ENCODE measurements at regions not wholly inside any gene's neighbourhood (a gene's known extent, or its start where the extent isn't known, plus 50 kb on each side); places are given as distances from the start of the nearest gene placed in this dataset.

DNA sequence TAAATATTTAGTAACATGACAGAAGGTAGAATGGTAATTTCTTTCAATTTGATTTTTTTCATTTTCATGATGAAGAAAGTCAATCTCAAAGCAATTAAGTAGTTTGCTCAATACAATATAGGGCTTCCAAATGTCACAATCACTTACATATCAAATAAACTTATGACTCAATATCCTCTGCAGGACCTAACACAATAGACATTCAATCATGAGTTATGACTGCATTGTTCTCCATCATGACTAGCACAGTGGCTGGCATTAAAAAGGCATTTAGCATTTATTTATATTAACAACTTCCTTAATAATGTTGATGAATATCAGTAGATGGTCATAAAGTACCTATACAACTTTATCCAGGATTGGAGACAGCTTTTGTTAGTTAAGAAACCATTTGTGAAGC, 1499.6 kb downstream of the EFNA5 start:
- H3K36me3 Mint-ChIP-seq = no peaks in the 10 kb centered on the region
- no peak overlapping the region for H3K4me3 Mint-ChIP-seq
- peaks cover 3 to 23% (median 14%) of the 10 kb centered on the region in 6 donors for H3K9me3 Mint-ChIP-seq
- no peak for DNase-seq
- H3K27me3 Mint-ChIP-seq (ENCODE audit: low read depth in 3 of 3) = peaks cover 0 to 1% (median 0%) of the 10 kb centered on the region in 3 donors
- H3K4me1 Mint-ChIP-seq = no peaks in the 10 kb centered on the region
- no peak overlapping the region for H3K27ac Mint-ChIP-seq

DNA sequence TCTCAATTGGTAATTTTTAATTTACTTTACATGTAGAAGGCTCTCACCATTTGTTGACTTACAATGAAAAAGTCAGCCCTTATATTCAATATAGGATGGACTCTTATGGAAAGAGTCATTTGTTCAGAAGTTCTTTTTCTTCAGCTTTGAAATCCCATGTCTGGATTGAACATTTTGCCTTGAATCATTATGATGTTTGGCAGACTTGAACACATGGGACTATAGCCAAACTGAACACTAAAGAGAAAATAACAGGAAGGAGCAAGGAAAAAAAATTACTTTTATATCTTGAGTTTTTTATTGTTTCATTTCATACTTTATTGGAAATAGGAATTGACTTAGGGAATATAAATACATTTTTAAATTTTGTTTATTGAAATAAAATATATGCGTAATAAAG, 1503.0 kb downstream of the EFNA5 start:
- DNase-seq = no peak
- Mint-ChIP-seq H3K4me3 (no peak overlapping the region), H3K36me3 (no peaks in the 10 kb centered on the region), H3K4me1 (no peaks in the 10 kb centered on the region), H3K27ac (no peak overlapping the region), H3K9me3 (peaks cover 3 to 16% (median 9%) of the 10 kb centered on the region in 6 donors), H3K27me3 (ENCODE audit: low read depth in 3 of 3) (peaks cover 0 to 1% (median 0%) of the 10 kb centered on the region in 3 donors)

DNA sequence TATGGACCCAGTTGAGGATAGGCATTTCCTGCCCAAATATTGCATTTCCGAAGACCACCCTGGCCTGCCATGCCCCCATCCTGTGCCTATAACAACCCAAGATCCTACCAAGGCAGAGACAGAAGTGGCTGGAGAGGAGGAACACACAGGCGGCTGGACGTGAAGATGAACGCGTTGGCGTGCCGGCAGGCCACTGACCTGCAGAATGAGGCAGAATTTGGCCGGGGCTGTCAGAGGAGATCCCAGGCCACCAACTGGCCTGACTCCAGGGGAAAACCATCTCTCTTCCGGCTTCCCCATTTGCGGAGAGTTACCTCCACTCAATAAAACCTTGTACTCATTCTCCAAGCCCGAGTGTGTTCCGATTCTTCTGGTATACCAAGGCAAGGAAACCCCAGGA, 1507.5 kb downstream of the EFNA5 start:
- no peak overlapping the region for H3K4me3 Mint-ChIP-seq
- no peaks in the 10 kb centered on the region for H3K4me1 Mint-ChIP-seq
- H3K36me3 Mint-ChIP-seq = no peaks in the 10 kb centered on the region
- H3K27ac Mint-ChIP-seq = no peak overlapping the region
- peaks cover 0 to 1% (median 0%) of the 10 kb centered on the region in 3 donors for H3K27me3 Mint-ChIP-seq (ENCODE audit: low read depth in 3 of 3)
- peaks cover 2 to 12% (median 5%) of the 10 kb centered on the region in 6 donors for H3K9me3 Mint-ChIP-seq
- no peak for DNase-seq

DNA sequence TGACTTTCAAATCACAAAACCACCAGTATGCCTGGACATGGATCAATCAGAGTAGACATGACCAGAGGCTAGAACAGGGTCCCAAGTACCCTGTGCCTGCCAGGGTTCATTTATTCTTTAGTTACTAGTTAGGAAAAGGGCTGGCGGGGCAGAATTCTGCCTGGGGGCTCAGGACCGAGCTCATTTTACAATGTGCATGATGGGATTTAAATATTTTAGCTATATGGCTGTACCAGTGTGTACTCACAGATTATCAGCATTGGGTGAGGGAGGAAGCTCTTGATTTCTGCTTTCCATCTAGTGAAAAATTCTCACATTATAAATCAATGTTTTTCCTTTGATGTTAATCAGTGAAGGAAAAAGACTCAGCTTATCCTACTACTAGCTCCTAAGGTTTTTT, 1511.1 kb downstream of the EFNA5 start:
- no peak for DNase-seq
- Mint-ChIP-seq H3K36me3 (no peaks in the 10 kb centered on the region), H3K27ac (no peak overlapping the region), H3K4me3 (no peak overlapping the region), H3K4me1 (no peaks in the 10 kb centered on the region), H3K27me3 (ENCODE audit: low read depth in 3 of 3) (no peaks in the 10 kb centered on the region), H3K9me3 (peaks cover 2 to 15% (median 6%) of the 10 kb centered on the region in 6 donors)

DNA sequence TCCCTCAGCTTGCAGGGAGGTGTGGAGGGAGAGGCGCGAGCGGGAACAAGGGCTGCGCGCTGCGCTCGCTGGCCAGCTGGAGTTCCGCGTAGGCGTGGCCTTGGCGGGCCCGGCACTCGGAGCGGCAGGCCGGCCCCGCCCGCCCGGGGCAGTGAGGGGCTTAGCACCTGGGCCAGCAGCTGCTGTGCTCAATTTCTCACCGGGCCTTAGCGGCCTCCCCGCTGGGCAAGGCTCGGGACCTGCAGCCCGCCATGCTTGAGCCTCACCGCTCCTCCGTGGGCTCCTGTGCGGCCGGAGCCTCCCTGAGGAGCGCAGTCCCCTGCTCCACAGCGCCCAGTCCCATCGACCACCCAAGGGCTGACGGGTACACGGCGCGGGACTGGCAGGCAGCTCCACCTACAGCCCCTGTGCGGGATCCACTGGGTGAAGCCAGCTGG, 1516.4 kb downstream of the EFNA5 start:
- Mint-ChIP-seq H3K9me3 (peaks cover 0 to 16% (median 4%) of the 10 kb centered on the region in 6 donors), H3K36me3 (no peaks in the 10 kb centered on the region), H3K4me1 (no peaks in the 10 kb centered on the region), H3K4me3 (no peak overlapping the region), H3K27me3 (ENCODE audit: low read depth in 3 of 3) (no peaks in the 10 kb centered on the region), H3K27ac (no peak overlapping the region)
- no peak for DNase-seq

DNA sequence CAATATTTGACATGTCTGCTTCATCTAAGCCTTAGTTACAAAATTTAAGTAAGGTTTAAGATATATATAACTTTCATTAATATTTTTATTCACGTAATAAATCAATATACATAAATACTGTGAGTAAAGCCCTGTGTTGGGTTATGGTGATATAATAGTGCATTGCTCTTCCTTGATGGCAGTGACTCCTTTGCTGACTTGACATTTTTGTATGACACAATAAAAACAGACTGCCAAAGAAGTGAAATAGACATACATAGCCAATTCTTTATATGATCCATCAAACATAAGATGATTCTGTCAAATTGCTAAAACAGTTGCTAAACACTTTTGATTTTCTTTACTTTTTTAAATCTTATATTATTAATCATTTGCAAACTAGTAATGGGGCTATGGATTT, 1518.2 kb downstream of the EFNA5 start:
- Mint-ChIP-seq H3K27ac (no peak overlapping the region), H3K4me3 (no peak overlapping the region), H3K27me3 (ENCODE audit: low read depth in 3 of 3) (no peaks in the 10 kb centered on the region), H3K4me1 (no peaks in the 10 kb centered on the region), H3K36me3 (no peaks in the 10 kb centered on the region), H3K9me3 (peaks cover 0 to 16% (median 4%) of the 10 kb centered on the region in 6 donors)
- no peak for DNase-seq

DNA sequence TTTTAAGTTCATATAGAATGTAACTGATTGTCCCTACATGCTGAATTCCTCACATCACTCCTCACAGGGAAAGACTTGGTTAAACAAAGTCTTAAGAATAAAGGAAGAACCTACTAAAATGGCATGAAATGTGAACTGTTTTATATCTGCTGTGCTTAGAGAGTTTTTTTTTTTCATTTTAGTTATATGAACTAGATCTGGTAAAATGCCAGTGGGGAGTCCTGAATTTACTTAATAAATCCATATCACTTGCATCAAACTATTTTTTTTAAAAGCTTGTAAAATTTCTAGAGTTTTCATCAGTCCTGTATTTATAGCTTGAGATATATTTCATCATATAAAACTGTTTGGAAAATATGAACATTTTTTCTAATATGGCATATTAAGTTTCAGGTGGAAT, 1528.6 kb downstream of the EFNA5 start:
- Mint-ChIP-seq H3K36me3 (peaks cover 0 to 4% (median 0%) of the 10 kb centered on the region in 3 donors), H3K4me1 (no peaks in the 10 kb centered on the region), H3K9me3 (peaks cover 0 to 18% (median 6%) of the 10 kb centered on the region in 6 donors), H3K27me3 (ENCODE audit: low read depth in 3 of 3) (peaks cover 0 to 3% (median 0%) of the 10 kb centered on the region in 3 donors), H3K27ac (no peak overlapping the region), H3K4me3 (no peak overlapping the region)
- DNase-seq = no peak

DNA sequence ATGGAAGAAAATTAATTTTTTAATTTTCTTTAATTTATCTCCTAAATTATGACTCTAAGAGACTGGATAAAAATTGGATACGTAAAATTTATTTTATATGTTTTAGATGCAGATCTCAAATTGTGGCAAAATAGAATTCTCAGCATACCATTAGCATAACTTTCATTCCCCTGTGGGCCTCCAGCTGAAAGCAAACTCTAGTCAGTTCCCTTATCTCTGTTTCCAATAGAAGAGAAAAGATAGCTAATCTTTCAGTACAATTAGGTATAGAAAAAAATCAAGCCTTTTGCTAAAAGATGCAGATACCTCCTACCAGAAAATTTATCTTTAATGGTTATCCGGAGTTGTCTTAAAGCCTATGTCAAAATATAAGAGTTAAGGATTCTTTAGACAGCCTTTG, 1530.6 kb downstream of the EFNA5 start:
- H3K27me3 Mint-ChIP-seq (ENCODE audit: low read depth in 3 of 3) = peaks cover 0 to 3% (median 0%) of the 10 kb centered on the region in 3 donors

DNA sequence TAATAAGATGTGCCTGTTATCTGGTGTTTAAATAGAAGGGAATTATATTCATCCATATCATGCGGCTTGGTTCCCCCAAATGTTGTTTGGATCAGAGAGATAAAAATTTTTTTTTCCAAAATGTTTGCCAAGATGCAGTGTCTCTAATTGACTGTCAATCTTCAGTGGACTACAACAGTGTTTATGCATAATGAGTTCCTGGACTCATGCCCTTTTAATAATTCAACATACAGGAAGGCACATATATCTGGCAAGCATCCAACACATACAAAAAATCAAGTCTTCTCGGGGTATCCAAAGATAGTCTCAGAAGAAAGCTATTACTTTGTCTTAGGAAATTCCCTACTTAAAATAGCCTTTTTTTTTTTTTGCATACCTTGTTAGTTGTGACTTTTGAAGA, 1534.7 kb downstream of the EFNA5 start:
- no peak overlapping the region for H3K27ac Mint-ChIP-seq
- peaks cover 0 to 7% (median 4%) of the 10 kb centered on the region in 6 donors for H3K9me3 Mint-ChIP-seq
- no peak for DNase-seq
- H3K36me3 Mint-ChIP-seq = no peaks in the 10 kb centered on the region
- no peak overlapping the region for H3K4me3 Mint-ChIP-seq
- H3K4me1 Mint-ChIP-seq = no peaks in the 10 kb centered on the region
- H3K27me3 Mint-ChIP-seq (ENCODE audit: low read depth in 3 of 3) = no peaks in the 10 kb centered on the region

More for the DNA sequence above, 1530.6 kb downstream of the EFNA5 start:
- H3K4me3 Mint-ChIP-seq = no peak overlapping the region
- no peaks in the 10 kb centered on the region for H3K36me3 Mint-ChIP-seq
- DNase-seq = no peak
- H3K9me3 Mint-ChIP-seq = peaks cover 0 to 8% (median 2%) of the 10 kb centered on the region in 6 donors
- H3K4me1 Mint-ChIP-seq = no peaks in the 10 kb centered on the region
- H3K27ac Mint-ChIP-seq = no peak overlapping the region

DNA sequence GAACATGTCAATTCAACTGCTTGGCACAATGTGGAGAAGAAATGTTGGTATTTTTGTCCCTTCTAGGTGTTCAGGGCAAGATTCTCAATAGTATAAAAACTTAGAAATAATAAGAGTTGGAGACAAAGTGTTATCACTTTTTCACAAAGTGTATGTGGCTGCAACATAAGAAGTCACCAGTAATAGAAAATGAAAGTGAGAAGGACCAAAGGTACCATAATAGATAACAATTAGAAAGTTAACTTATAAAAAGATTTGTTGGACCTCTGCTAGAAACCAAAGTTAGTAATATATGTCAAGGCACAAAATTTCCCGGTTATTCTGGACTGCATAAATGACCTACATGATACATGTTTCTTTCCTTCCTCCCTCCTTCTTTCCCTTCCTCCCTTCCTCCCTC, 1535.3 kb downstream of the EFNA5 start:
- H3K27ac Mint-ChIP-seq = no peak overlapping the region
- H3K27me3 Mint-ChIP-seq (ENCODE audit: low read depth in 3 of 3) = no peaks in the 10 kb centered on the region
- no peak overlapping the region for H3K4me3 Mint-ChIP-seq
- no peak for DNase-seq
- no peaks in the 10 kb centered on the region for H3K4me1 Mint-ChIP-seq
- no peaks in the 10 kb centered on the region for H3K36me3 Mint-ChIP-seq
- H3K9me3 Mint-ChIP-seq = peaks cover 0 to 7% (median 4%) of the 10 kb centered on the region in 6 donors

DNA sequence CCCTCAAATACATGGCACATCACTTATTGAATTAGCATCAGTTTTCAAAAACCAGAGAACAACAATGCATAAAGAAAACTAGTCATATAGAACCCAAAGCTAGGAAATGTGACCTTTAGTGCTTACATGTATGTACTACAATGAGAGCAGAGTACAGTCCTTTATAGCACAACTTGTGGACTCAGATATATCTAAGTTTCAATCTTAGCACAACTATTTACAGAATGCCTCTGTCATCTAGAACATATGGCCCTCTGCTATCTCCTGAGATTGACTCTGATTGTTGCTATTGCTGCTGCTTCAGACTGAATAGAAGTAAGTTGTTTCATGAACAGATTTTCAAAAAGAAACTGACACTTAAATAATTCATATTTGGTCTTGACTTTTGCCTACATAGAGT, 1536.2 kb downstream of the EFNA5 start:
- no peaks in the 10 kb centered on the region for H3K27me3 Mint-ChIP-seq (ENCODE audit: low read depth in 3 of 3)
- no peak for DNase-seq
- H3K9me3 Mint-ChIP-seq = peaks cover 0 to 7% (median 3%) of the 10 kb centered on the region in 6 donors
- no peak overlapping the region for H3K27ac Mint-ChIP-seq
- no peak overlapping the region for H3K4me3 Mint-ChIP-seq
- H3K4me1 Mint-ChIP-seq = no peaks in the 10 kb centered on the region
- no peaks in the 10 kb centered on the region for H3K36me3 Mint-ChIP-seq

DNA sequence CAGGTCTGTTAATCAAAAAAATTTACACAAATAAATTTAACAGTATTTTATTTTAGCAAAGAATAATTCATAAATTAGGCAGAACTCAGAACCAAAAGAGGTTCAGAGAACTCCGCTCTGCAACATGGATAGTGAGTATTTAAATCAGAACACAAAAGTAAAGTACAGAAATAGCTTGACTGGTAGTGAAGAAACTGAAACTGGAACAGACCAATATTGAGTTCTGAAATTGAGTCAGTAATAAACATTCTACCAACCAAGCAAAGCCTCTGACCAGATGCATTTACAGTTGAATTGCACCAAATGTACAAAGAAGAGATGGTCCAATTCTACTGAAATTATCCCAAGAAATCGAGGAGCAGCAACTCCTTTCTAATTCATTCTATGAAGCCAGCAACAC, 1542.8 kb downstream of the EFNA5 start:
- H3K27me3 Mint-ChIP-seq (ENCODE audit: low read depth in 3 of 3) = peaks cover 0 to 2% (median 2%) of the 10 kb centered on the region in 3 donors

DNA sequence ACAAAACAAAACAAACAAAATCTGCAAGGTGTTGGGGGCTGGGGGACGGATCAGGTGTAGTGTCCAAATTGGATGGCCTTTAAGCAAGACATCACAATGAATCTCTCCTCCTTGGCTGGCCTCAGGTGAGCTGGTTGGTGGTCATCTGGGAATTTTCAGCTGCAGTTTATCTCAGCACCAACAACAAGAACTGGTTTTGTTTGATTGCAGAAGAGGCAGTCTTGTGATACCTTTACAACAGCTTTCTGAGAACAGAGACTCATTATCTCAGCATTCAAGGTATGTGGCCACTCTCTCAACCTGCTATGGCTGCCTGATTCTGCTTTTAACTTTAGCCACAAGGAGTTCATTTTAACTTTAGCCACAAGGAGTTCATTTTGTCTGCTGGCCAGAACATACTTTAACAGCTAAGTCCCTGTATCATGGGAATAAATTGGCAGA, 1543.4 kb downstream of the EFNA5 start:
- DNase-seq = no peak
- Mint-ChIP-seq H3K36me3 (no peaks in the 10 kb centered on the region), H3K27ac (no peak overlapping the region), H3K4me1 (no peaks in the 10 kb centered on the region), H3K9me3 (peaks cover 0 to 3% (median 0%) of the 10 kb centered on the region in 6 donors), H3K27me3 (ENCODE audit: low read depth in 3 of 3) (peaks cover under 1 to 2% (median 2%) of the 10 kb centered on the region in 3 donors), H3K4me3 (no peak overlapping the region)

More for the DNA sequence above, 1542.8 kb downstream of the EFNA5 start:
- Mint-ChIP-seq H3K4me1 (no peaks in the 10 kb centered on the region), H3K4me3 (no peak overlapping the region), H3K9me3 (peaks cover 0 to 5% (median 0%) of the 10 kb centered on the region in 6 donors), H3K27ac (no peak overlapping the region), H3K36me3 (no peaks in the 10 kb centered on the region)
- DNase-seq = no peak

DNA sequence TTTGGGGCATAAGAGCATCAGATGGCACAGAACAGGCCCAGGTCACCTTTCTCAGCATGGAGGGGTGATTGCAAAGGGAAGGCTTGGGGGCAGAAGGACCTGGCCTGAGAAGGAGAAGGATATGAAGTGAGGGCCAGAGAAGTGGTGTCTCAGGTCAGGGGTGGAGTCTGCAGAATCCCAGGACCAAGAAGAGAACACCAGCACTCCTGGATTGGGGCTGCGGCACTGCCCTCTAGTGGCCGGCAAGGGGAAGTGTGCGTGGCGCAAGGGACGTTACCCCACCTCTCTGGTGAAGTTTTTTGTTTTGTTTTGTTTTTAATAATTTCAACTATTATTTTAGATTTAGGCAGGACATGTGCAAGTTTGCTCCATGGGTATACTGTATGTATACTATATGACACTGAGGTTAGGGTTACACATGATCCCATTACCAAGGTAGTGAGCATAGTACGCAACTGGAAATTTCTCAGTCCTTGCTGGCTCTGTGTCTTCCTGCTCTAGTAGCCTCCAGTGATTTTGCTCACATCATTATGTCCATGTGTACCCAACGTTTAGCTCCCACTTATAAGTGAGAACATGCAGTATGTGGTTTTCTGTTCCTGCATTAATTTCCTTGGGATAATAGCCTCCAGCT, 1548.6 kb downstream of the EFNA5 start:
- no peak for DNase-seq
- Mint-ChIP-seq H3K4me3 (no peak overlapping the region), H3K9me3 (peaks cover 0 to 7% (median 0%) of the 10 kb centered on the region in 6 donors), H3K27me3 (ENCODE audit: low read depth in 3 of 3) (peaks cover 0 to 2% (median 1%) of the 10 kb centered on the region in 3 donors), H3K27ac (no peak overlapping the region), H3K4me1 (no peaks in the 10 kb centered on the region), H3K36me3 (no peaks in the 10 kb centered on the region)

DNA sequence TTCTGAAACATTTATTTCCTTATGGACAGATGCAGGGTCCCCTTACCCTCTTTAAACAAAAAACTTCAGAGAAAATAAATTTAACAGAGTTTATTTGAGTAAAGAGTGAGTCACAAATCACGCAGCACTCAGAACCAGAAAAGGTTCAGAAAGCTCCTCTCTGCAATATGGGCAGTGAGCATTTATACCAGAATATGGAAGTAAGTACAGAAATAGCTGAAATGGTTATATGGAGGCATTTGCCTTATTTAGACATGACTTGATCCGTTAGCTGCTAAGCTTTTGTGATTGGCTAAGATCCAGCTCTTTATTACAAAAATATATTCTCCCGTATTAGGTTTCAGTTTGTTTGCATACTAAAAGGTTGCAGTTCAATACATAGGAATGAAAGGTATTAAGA, 1554.1 kb downstream of the EFNA5 start:
- Mint-ChIP-seq H3K36me3 (no peaks in the 10 kb centered on the region), H3K4me1 (no peaks in the 10 kb centered on the region), H3K9me3 (peaks cover 0 to 11% (median 2%) of the 10 kb centered on the region in 6 donors), H3K27ac (no peak overlapping the region), H3K4me3 (no peak overlapping the region), H3K27me3 (ENCODE audit: low read depth in 3 of 3) (peaks cover 0 to 1% (median 0%) of the 10 kb centered on the region in 3 donors)
- no peak for DNase-seq
